Fibroblast of the conjunctiva (primary cell): ENCODE measurements at regions not wholly inside any gene's neighbourhood (a gene's known extent, or its start where the extent isn't known, plus 50 kb on each side); places are given as distances from the start of the nearest gene placed in this dataset.
"Not testable (repeated sequence)": the region's sequence is repeated elsewhere in the genome, so short reads cannot be mapped to it uniquely, and the experiment has no call there.

Experiments used
- DNase-seq: peaks from one replicate; pipeline ENCODE4 v3.0.0-alpha.2; 2010; ENCODE audit warnings: low read depth

GRCh38 chr6:44742201-44742600 lies 354.7 kb downstream of the CDC5L start:
- DNase-seq = no peak

DNA sequence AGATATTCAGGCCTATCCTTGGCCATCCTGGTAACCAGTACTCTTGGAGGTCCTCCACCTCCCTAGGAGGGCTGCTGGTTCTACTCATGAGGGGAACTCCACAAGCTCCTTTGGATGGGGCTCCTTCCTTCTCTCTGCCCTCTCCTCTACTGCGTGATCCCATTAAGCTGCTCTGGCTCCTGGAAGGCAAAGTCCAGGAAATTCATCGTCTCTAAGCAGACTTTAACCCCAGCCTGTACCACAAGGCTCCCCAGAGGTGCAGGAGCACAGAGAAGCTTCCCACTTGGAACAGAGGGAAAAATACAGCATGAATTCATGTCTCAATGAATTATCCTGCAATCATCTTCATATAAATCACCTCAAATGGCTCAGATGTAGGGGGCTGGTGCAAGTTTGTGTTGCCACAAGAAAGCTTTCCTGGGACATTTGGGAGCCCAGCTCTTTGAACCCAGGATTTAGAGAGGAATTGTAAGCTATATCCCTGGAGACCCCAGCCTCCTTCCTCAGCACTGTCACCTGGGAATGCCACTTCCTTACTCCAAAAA lies 355.4 kb downstream of the CDC5L start:
- DNase-seq = no peak

GRCh38 chr6:44760116-44760515 lies 372.6 kb downstream of the CDC5L start:
- DNase-seq = not testable (repeated sequence)

DNA sequence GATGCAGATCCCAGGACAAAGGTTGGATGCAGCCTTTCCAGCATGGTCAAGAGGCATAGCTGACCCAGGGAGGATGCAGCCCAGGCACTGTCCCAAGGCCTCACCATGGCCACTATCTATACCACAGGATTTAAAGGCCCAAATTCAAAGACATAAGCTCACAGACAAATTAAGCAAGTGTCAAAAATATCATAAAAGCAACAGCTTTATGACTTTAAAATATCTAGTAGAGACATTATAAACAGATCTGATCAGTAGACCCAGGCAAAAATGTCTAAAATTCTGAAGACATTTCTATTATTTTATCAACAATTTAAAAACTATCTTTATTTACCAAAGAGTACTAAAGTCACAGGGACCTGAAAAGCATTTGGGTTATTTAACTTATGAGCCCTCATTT lies 373.5 kb downstream of the CDC5L start:
- DNase-seq = no peak

DNA sequence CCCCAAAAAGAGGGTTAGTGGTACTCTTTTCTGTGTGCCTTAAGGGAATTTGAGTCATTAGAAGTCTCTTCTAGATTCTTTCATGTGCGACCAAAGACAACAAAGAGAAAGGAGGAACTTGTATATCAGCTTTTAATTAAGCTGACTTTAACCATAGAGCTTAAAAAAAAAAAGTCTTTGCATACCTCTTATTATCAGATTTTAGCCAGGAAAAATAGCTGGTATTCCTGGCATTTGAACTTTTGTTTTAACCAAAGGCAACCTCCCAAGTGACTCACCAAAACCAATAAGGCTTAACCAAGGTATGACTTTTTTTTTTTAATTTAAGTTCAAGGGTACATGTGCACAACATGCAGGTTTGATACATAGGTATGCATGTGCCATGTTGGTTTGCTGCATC lies 375.0 kb downstream of the CDC5L start:
- no peak for DNase-seq

DNA sequence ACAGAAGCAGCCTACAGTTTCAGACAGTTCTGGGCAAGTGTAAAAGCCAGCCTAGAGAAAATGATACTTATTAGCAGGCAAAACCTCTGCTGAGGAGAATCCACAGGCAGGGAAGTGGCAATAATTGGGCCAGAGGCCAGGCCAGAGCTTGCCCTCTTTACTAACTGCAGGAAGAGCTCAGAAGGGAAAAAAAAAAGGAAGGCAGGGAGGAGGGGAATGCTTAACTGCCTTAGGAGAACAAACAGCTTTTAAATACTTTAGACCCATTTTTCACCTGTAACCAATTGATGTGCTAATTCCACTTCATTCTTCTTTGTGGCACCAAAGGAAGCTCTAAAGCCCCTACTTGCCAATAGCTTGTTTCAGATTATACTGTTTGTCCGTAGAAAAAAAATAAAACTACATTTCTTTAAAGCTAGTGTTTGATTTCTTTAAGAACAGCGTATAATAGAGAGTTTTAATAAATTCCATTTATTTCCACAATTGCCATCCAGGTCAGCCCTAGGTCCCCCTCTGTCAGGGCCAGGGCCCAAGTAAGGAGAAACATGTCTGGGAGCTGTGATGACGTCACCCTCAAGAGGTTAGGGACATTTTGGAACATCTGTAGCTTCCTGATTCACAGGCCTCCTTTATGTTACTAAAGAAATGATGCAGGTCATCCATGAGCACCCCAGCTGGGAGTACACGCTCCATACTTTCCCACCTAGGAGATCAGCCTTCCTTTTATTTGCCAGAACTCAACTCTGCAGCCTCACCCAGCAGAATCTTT lies 384.3 kb downstream of the CDC5L start:
- no peak for DNase-seq

- DNase-seq = no peak
Observed at GRCh38 chr6:44772838-44773237, 385.3 kb downstream of the CDC5L start.

DNA sequence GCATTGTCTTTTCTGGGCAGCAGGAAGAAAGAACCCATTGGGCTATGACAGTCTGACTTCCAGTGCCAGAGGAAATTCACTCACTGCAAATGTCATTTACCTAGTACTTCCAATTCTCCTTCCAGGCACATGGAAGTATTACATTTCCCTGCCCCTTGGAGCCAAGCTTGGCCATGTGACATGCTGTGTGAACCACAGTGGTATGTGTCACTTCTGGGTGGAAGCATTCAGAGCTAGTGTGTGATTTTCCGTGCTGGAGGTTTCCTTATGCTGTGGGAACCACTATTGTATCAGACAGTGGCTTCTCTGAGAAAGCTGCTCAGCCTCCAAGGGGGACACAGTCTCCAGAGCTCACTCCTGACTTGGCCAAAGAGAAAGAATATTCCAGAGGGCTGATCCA lies 387.6 kb downstream of the CDC5L start:
- DNase-seq = no peak

- DNase-seq = no peak
Observed at GRCh38 chr6:44776344-44776743, 388.8 kb downstream of the CDC5L start.

DNA sequence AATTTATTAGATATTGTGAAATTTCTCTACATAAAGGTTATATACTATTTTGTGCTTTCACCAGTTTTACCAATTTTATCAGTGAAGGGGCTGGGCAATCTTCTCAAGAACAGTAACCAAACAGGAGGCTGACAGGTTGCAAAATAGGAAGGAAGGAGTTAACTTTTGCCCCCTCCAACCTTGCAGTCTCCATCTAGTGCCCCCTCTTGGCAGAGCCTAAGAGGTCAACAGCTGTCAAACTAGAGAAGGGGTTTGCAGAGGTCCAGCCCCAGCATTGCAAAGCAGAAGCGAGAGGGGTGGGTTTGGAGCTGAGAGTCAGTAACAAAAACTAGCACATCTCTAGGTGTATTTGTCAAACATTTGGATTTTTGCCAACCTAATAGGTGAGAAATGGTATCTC lies 391.0 kb downstream of the CDC5L start:
- no peak for DNase-seq
